Activated T-cell treated with anti-CD3 and anti-CD28 coated beads, Interleukin-2, amount 50 U/mL, for 24 hours (primary cell): ENCODE measurements at regions not wholly inside any gene's neighbourhood (a gene's known extent, or its start where the extent isn't known, plus 50 kb on each side); places are given as distances from the start of the nearest gene placed in this dataset.

Experiments used
- DNase-seq: peaks from one replicate; pipeline ENCODE4 v3.0.0-alpha.2; 2020
- H3K27ac Mint-ChIP-seq: 2 replicates; pipeline ENCODE4 v1.8.0; 2020; ENCODE audit warnings: mild to moderate bottlenecking, mixed read lengths
- H3K27me3 Mint-ChIP-seq: 2 replicates; pipeline ENCODE4 v1.8.0; 2020; ENCODE audit warnings: mixed read lengths
- H3K36me3 Mint-ChIP-seq: 2 replicates; pipeline ENCODE4 v1.8.0; 2020; ENCODE audit warnings: low read depth, mixed read lengths
- H3K4me1 Mint-ChIP-seq: 2 replicates; pipeline ENCODE4 v1.8.0; 2020; ENCODE audit warnings: low read depth, mixed read lengths
- H3K4me3 Mint-ChIP-seq: 2 replicates; pipeline ENCODE4 v1.8.0; 2020; ENCODE audit warnings: mild to moderate bottlenecking, moderate library complexity, mixed read lengths
- H3K9me3 Mint-ChIP-seq: 2 replicates; pipeline ENCODE4 v1.8.0; 2020; ENCODE audit warnings: mixed read lengths

DNA sequence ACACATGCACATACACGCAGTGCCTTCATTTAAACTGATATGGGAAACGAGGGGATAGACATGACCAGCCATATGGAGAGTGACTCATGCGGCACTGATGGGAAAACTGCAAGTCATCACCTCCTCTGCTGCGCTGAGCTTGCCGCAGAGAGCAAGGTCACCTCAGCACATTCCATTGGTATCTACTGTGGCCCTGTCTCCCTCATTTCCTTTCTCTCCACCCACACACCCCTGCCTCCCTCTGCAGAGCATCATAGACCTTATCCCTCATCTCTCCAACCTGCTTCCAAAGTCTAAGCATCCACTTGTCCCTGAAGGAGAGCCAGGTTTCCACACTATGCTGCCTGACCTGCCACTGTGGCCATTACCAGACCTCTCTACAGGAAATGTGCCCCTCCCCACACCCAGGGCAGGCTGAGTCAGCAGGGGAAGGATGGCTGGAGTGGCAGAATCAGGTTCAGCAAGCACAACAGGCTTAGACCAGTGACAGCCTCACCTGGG is 116.9 kb upstream of the SNX19 start:
- DNase-seq: no peak
- no peak overlapping the region for H3K4me3 Mint-ChIP-seq
- no peak overlapping the region for H3K27ac Mint-ChIP-seq
- H3K9me3 Mint-ChIP-seq: no peaks in the 10 kb centered on the region
- H3K4me1 Mint-ChIP-seq: no peaks in the 10 kb centered on the region
- H3K36me3 Mint-ChIP-seq: no peaks in the 10 kb centered on the region
- H3K27me3 Mint-ChIP-seq: peaks cover 3% of the 10 kb centered on the region

DNA sequence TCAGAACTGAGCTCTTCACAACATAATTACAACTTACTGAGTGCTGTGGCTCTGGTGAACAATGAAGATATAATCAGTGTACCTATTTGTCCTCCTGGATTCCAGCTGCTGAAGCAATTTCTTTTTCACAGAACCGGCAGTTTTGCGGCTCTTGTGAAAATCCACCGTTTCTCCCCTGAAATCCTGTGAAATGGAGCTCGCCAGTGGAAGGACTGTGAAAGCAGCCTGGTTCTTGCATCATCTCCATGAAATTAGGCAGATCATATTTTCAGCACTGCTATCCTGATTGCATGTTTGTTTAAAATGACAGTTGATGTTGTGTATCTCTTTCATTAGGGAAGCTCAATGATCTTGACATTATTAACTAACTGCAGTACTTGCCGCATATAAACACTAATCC is 120.2 kb upstream of the SNX19 start:
- H3K36me3 Mint-ChIP-seq: no peaks in the 10 kb centered on the region
- H3K27ac Mint-ChIP-seq: no peak overlapping the region

DNA sequence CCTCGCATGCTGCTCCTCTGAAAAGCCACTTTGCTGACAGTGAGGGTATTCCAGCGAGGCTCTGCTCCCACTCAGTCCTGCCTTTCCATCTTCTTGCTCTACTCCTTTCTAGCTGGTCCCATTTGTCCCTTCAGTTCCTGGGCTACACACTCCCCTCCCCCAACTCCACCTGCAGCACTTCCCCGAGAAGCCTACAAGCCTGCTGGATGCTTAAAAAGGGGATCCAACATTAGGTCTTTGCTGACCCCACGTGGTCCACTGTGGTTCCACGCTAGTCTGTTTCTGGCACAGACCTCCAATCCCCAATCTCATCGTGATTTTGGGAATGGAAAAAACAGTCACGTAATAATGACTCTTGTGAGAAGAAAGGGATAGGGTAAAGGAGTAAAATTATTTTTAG is 121.6 kb upstream of the SNX19 start:
- no peaks in the 10 kb centered on the region for H3K4me1 Mint-ChIP-seq
- peaks cover 2% of the 10 kb centered on the region for H3K9me3 Mint-ChIP-seq
- H3K36me3 Mint-ChIP-seq: no peaks in the 10 kb centered on the region
- no peak overlapping the region for H3K27ac Mint-ChIP-seq
- no peak overlapping the region for H3K4me3 Mint-ChIP-seq
- peaks cover 6% of the 10 kb centered on the region for H3K27me3 Mint-ChIP-seq
- no peak for DNase-seq

More for the DNA sequence above, 120.2 kb upstream of the SNX19 start:
- Mint-ChIP-seq H3K9me3 (peaks cover 2% of the 10 kb centered on the region), H3K27me3 (peaks cover 6% of the 10 kb centered on the region), H3K4me1 (no peaks in the 10 kb centered on the region), H3K4me3 (no peak overlapping the region)
- DNase-seq: no peak

DNA sequence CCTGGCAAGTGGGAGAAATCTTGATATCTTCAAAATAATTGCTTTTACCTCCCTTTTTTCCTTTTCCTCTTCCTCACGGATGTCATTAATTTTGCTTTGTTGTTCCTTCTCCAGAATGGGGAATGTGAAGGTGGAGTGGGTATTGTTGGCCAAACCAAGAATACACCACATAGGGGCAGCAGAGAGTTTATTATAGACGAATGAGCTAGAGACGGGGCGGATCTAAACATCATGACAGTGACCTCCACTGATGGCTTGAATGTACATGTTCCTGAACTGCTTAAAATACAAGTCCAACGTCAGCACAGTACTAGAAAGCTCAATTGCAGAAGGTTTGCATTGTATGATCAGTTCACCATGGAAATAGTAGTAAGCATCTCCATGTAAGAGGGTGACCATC is 122.3 kb upstream of the SNX19 start:
- DNase-seq: no peak
- Mint-ChIP-seq H3K4me1 (no peaks in the 10 kb centered on the region), H3K27me3 (peaks cover 6% of the 10 kb centered on the region), H3K4me3 (no peak overlapping the region), H3K36me3 (no peaks in the 10 kb centered on the region), H3K9me3 (peaks cover 2% of the 10 kb centered on the region), H3K27ac (no peak overlapping the region)

DNA sequence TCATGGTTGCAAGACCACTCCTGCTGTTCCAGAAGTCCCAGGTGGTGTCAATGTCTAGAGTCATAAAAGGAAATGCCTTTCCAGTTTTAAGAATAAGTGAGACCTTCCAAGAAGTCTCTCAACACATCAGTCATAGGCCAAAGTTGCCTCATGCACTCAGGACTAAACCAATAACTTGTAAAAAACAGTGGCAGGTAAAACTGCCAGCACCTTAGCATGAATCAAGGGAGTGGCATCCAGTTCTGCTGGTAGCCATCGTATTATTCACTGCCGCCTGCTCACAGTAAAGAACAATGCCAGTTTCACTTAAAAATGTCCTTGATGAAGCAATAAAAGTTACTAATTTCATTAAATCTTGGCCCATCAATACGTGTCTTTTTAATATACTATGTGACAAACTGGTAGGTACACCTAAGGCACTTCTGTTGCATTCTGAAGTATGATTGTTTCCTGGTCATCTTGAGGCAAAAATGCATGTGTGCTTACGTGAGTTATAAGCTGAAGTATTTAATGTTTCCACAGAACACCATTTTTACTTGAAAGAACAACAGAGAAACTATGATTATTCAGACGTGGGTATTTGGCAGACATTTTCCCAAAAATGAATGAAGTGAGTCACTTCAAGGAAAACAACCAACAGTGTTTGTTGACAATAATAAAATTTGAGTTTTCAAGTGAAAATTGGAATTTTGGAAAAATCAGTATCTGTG is 125.2 kb upstream of the SNX19 start:
- Mint-ChIP-seq H3K4me1 (no peaks in the 10 kb centered on the region), H3K27me3 (peaks cover 10% of the 10 kb centered on the region), H3K27ac (no peak overlapping the region), H3K9me3 (peaks cover 2% of the 10 kb centered on the region), H3K36me3 (no peaks in the 10 kb centered on the region), H3K4me3 (no peak overlapping the region)
- DNase-seq: no peak

DNA sequence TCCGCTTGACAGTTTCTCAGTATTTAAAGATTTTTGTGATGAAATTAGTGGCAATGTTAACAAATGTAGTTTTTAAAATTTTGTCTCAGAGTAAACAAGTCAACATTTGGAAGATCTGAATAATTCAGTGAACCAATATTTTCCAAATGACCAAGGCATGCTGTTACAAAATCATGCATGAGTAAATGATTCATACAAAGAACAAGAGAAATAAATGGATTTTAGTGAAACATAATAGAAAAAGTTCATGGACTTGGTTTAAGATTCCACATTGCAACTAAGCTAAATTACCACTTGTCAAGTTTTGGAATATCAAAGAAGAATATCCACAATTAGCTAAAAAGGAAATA is 125.7 kb upstream of the SNX19 start:
- H3K9me3 Mint-ChIP-seq: peaks cover 2% of the 10 kb centered on the region
- no peak overlapping the region for H3K27ac Mint-ChIP-seq
- H3K4me1 Mint-ChIP-seq: no peaks in the 10 kb centered on the region
- H3K36me3 Mint-ChIP-seq: no peaks in the 10 kb centered on the region
- no peak overlapping the region for H3K4me3 Mint-ChIP-seq
- no peak for DNase-seq
- H3K27me3 Mint-ChIP-seq: peaks cover 10% of the 10 kb centered on the region

DNA sequence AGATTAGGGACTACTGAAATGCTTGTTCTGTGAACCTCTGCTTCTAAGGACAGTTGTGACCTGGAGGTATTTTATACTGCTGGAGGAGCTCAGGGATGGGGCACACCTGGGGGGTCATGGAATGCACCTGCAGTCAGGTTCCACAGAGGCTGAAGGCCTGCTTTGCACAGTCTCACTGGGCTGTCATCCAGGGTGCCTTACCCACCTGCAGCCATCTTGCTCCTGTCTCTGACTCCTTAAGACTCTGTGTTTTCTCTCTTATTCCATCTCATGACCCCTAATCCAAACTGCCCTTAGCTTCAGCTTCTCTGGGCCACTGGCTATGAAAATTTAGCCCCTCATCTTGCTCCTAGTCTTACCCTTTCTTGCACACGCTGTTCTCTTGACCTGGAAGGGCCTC is 127.0 kb upstream of the SNX19 start:
- no peak for DNase-seq
- no peaks in the 10 kb centered on the region for H3K36me3 Mint-ChIP-seq
- H3K9me3 Mint-ChIP-seq: peaks cover 2% of the 10 kb centered on the region

DNA sequence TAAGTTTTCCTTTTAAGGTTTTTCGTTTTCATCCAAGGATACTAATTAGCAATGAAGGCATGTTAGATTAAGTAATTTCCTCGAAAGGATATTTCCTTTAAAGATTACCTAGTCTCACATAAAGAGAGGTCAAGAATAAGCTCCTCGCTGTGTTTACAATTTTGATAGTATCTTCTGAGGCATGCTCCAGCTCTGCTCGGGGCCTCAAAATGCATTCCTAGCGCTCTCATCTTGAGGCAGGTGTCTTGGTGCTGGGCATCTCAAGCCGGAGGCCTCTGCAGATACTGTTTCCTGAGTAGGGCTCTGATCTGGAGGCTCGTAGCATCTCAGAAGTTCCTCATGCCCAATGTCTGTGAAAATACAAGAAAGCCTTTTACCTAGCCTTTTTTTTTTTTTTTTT is 128.6 kb upstream of the SNX19 start:
- H3K4me1 Mint-ChIP-seq: no peaks in the 10 kb centered on the region
- no peaks in the 10 kb centered on the region for H3K36me3 Mint-ChIP-seq
- no peak for DNase-seq
- H3K27me3 Mint-ChIP-seq: peaks cover 3% of the 10 kb centered on the region
- no peaks in the 10 kb centered on the region for H3K9me3 Mint-ChIP-seq
- no peak overlapping the region for H3K27ac Mint-ChIP-seq
- no peak overlapping the region for H3K4me3 Mint-ChIP-seq

More for the DNA sequence above, 127.0 kb upstream of the SNX19 start:
- no peak overlapping the region for H3K27ac Mint-ChIP-seq
- peaks cover 6% of the 10 kb centered on the region for H3K27me3 Mint-ChIP-seq
- no peaks in the 10 kb centered on the region for H3K4me1 Mint-ChIP-seq
- no peak overlapping the region for H3K4me3 Mint-ChIP-seq

DNA sequence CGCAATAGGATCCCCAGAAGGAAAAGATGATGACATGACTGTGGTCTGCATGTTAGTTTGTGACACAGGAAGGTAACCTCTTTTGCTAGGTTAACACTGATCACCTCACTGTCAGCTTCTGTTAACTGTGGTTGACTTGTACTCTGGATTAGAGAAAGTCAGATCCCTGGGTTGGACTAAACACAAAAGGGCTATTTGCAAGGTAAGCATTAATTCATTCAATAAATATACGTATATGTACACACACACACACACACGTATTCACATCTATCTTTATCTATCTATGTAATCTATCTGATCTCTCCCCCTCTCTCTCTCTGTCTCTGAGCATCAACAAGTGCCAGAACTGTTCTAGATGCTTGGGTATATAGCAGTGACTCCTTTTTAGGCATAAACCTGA is 136.1 kb upstream of the SNX19 start:
- no peak overlapping the region for H3K4me3 Mint-ChIP-seq
- no peaks in the 10 kb centered on the region for H3K9me3 Mint-ChIP-seq

DNA sequence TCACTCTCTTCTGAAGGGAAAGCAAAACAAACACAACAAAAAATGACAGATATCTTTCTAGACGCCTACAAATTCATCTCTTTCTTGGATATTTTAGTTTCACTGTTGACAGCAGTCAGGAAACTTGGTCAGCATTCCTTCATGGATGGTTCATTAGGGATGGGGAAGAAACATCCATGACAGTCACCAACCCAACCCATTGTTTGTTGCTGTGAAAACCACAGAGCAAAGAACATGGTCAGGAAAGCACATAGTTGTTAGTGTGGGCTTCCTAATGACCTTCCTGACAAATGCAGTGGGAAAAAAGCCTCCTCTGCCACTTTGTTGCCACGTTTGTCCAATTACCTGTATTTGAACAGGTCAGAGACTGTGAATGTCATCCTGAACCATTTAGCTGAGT is 139.8 kb upstream of the SNX19 start:
- H3K9me3 Mint-ChIP-seq: no peaks in the 10 kb centered on the region
- no peaks in the 10 kb centered on the region for H3K27me3 Mint-ChIP-seq
- no peak for DNase-seq
- no peak overlapping the region for H3K27ac Mint-ChIP-seq
- H3K4me3 Mint-ChIP-seq: no peak overlapping the region
- H3K4me1 Mint-ChIP-seq: no peaks in the 10 kb centered on the region
- no peaks in the 10 kb centered on the region for H3K36me3 Mint-ChIP-seq

More for the DNA sequence above, 136.1 kb upstream of the SNX19 start:
- H3K36me3 Mint-ChIP-seq: no peaks in the 10 kb centered on the region
- H3K27me3 Mint-ChIP-seq: no peaks in the 10 kb centered on the region
- no peak for DNase-seq
- no peak overlapping the region for H3K27ac Mint-ChIP-seq
- H3K4me1 Mint-ChIP-seq: no peaks in the 10 kb centered on the region

DNA sequence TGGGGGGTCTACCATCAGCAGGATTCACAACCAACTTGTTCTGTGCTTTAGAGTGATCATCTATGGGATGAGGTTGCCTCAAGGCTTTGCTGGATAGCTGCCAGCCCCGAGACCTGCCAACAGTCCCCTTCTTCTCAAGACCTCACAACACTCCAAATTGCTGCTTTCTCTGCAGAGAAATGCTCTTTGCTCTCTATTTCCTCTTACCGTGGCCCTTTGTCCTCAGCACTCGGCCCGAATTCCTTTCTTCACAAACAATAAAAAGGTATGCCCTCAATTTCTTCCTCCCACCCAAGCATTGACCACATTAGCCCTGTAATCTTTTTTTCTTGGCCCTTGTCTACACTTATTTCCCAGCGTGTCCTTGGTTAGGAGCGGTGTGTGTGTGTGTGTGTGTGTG is 147.4 kb upstream of the SNX19 start:
- Mint-ChIP-seq H3K4me1 (no peaks in the 10 kb centered on the region), H3K27ac (no peak overlapping the region), H3K4me3 (no peak overlapping the region), H3K9me3 (no peaks in the 10 kb centered on the region), H3K36me3 (no peaks in the 10 kb centered on the region), H3K27me3 (peaks cover 4% of the 10 kb centered on the region)
- no peak for DNase-seq

DNA sequence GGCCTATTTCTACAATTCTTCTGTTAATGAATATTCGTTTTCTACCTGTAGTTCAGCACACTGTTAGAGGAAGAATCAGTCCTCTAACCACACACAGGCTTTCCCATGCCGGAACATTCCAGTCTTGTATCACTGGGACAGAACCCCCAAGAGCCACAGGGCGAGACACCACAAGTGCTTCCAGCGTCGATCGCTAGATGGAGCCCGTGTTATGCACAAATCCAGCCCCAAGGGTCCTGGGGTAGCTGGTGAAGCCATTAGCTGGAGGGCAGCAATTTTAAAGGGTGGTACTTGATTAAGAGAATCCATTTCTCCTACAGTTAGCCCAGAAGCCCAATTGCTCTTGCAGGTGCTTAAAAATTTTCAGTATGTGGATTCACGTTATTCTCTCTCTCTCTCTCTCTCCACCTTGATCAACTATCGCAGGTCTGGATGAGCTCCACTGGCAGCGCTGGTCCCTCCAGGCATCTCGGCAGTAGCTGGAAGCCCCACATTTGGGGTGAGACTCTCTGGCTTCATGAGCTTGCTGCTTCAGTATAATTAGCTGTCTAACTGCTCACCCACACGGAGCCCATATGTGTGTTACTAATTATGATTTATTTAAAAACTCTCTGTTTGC is 148.2 kb upstream of the SNX19 start:
- Mint-ChIP-seq H3K27me3 (peaks cover 4% of the 10 kb centered on the region), H3K4me3 (no peak overlapping the region), H3K27ac (no peak overlapping the region), H3K9me3 (no peaks in the 10 kb centered on the region), H3K4me1 (no peaks in the 10 kb centered on the region), H3K36me3 (no peaks in the 10 kb centered on the region)
- DNase-seq: peak; percentile 36

DNA sequence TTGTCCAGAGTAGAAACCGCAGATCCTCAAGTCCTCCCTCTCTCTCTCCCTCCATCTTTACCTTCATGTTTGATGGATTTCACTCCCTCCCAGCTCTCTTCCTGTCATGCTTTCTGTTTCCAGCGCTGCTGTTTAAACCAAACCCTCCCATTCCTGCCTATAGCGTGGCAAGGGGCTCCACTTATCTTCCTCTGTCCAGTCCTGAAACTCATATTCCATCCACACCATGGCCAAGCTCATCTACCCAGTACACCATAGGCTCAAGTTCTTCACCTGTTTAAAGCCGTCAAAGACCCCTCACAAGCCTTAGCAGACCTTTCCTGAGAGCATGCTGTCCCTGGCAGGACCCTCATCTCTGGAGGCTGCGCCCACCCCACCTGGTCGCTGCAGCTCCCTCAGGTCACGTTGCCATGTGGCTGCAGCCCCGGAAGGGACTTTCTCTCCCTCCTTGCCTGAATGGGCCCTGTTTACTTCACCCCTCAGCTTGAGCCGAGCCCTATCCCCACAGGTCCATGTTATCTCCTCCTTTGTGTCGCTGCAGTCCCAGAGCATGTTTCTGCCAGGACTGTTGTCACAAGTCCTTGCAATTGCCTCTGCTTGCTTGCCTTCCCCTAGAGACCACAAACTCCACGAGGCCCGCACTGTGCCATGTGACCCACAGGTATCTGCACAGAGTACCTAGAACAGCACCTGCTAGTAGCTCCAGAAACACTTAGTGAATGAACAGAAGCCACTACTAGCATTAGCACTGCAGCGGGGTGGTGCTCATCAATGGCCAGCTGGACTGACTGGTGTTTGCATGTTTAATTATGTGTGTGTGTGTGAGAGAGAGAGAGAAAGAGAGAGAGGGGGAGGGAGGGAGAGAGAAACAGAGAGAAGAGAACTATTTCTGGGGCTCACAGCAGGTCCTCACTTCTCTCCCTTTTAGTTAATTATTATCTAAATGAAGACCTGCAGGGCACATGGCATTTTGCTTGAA is 149.4 kb upstream of the SNX19 start:
- Mint-ChIP-seq H3K36me3 (no peaks in the 10 kb centered on the region), H3K27ac (no peak overlapping the region), H3K9me3 (no peaks in the 10 kb centered on the region), H3K27me3 (peaks cover 4% of the 10 kb centered on the region), H3K4me1 (no peaks in the 10 kb centered on the region), H3K4me3 (no peak overlapping the region)
- no peak for DNase-seq

DNA sequence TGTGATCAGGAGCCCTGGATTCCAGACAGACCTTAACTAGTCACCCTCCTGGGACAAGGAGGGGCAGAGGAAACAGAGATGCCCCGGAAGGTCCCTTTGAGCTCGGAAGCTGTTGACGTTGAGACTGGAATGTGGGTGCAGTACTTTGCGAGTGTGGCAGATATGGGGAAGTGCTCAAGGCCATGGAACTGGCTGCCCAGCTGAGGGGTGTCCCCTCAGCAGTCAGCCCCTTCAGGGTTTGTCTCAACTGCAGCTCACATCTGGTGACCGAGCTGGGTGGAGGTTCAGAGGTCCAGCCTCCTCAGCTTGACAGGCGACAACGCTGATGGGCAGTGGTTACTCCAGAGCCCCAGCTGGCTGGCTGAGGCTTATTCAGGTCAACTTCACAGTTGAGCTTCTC is 150.3 kb upstream of the SNX19 start:
- H3K27me3 Mint-ChIP-seq: peaks cover 4% of the 10 kb centered on the region
- no peaks in the 10 kb centered on the region for H3K4me1 Mint-ChIP-seq
- H3K27ac Mint-ChIP-seq: no peak overlapping the region
- no peaks in the 10 kb centered on the region for H3K36me3 Mint-ChIP-seq
- no peak overlapping the region for H3K4me3 Mint-ChIP-seq
- no peak for DNase-seq
- H3K9me3 Mint-ChIP-seq: no peaks in the 10 kb centered on the region

DNA sequence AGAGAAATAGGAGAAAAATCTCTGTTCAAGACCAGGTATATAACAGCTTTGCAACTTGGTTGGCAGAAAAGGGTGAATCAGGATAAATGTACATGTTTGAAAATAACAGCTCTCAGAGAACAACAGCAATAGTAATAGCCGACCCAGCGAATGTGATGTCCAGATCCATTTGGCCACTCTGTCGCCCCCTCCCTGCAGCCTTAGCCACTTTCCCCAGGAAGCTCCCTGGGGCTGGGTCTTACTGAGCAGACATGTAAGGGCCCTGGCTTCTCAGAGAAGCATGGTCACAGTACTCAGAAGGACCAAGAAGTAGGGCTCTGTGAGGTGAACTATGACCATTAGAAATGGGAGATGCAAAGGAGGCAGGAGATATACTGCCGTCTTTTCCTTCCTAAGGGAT is 154.1 kb upstream of the SNX19 start:
- Mint-ChIP-seq H3K4me1 (no peaks in the 10 kb centered on the region), H3K9me3 (no peaks in the 10 kb centered on the region), H3K27me3 (peaks cover 4% of the 10 kb centered on the region), H3K4me3 (no peak overlapping the region), H3K27ac (no peak overlapping the region), H3K36me3 (no peaks in the 10 kb centered on the region)
- DNase-seq: no peak
